ENCODE measurements at regions not wholly inside any gene's neighbourhood (a gene's known extent, or its start where the extent isn't known, plus 50 kb on each side); places are given as distances from the start of the nearest gene placed in this dataset.

DNA sequence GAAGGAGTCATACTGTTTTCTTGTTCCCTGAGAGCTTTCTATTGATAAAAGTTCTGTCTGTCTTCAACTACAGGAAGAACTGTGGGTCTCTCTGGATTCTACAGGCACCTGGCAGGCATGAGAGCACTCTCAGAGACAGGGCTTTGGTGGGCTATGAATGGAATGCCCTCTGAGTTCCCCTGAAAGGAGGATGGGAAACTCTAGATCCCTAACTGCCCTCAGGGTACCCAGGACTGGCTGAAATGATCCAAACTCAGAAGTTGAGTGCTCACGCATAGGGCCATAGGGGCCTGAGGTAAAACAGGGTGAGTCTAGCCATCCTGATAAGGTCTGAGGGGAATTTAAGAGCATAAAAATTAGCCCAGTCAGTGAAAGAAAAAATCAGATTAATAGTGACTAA is 59.0 kb upstream of the SCRG1 start:
- no peak for TF ChIP-seq CTCF (conservative IDR thresholded peaks at IDR 0.05; ENCODE audit: low read depth in 2 of 2)
- TF ChIP-seq REST (IDR thresholded peaks at IDR 0.05; ENCODE audit: unreplicated experiment), result no peak
- no peak for TF ChIP-seq EZH2 (IDR thresholded peaks at IDR 0.05; ENCODE audit: low read depth, unreplicated experiment)
- no peak for TF ChIP-seq POLR2AphosphoS5 (IDR thresholded peaks at IDR 0.05; ENCODE audit: low read depth)
- no peak for TF ChIP-seq CREB1 (CRISPR knock-in tag; IDR thresholded peaks at IDR 0.05; ENCODE audit: low read depth)
- TF ChIP-seq EZH2phosphoT487 (IDR thresholded peaks at IDR 0.05; ENCODE audit: unreplicated experiment), result no peak
- no peak for TF ChIP-seq ZNF331 (CRISPR knock-in tag; IDR thresholded peaks at IDR 0.05; ENCODE audit: low read depth)
- TF ChIP-seq ZNF114 (CRISPR knock-in tag; IDR thresholded peaks at IDR 0.05), result no peak
- no peak for TF ChIP-seq STAT1 (IDR thresholded peaks at IDR 0.05; ENCODE audit: unreplicated experiment)
- no peak for TF ChIP-seq JUNB (IDR thresholded peaks at IDR 0.05; ENCODE audit: unreplicated experiment)
